ENCODE measurements at regions not wholly inside any gene's neighbourhood (a gene's known extent, or its start where the extent isn't known, plus 50 kb on each side); places are given as distances from the start of the nearest gene placed in this dataset.
"Not testable (repeated sequence)": the region's sequence is repeated elsewhere in the genome, so short reads cannot be mapped to it uniquely, and the experiment has no call there.

- no peaks in the 10 kb centered on the region; the same call in 1 of the 2 replicates for H3K9me3 ChIP-seq
- H3K36me3 ChIP-seq = no peaks in the 10 kb centered on the region
- no peak for TF ChIP-seq Cebpa-rat (IDR thresholded peaks at IDR 0.05)
- no peak overlapping the region for H3K4me3 ChIP-seq
- H4K20me1 ChIP-seq = no peaks in the 10 kb centered on the region
- no peaks in the 10 kb centered on the region for H3K27me3 ChIP-seq
- no peak overlapping the region for H3K4me2 ChIP-seq
- no peaks in the 10 kb centered on the region for H3K4me1 ChIP-seq
- H3K9ac ChIP-seq = no peak overlapping the region
- no peak overlapping the region for H3K27ac ChIP-seq
These were observed 123.2 kb upstream of the IRAK1BP1 start for GRCh38 chr6:78744144-78744543.

GRCh38 chr6:78746457-78746856 is 120.9 kb upstream of the IRAK1BP1 start:
- no peak overlapping the region for H3K4me2 ChIP-seq
- no peaks in the 10 kb centered on the region; the same call in 1 of the 2 replicates for H3K9me3 ChIP-seq
- H3K36me3 ChIP-seq = no peaks in the 10 kb centered on the region
- TF ChIP-seq Cebpa-rat (IDR thresholded peaks at IDR 0.05) = no peak
- no peaks in the 10 kb centered on the region for H3K27me3 ChIP-seq
- H3K27ac ChIP-seq = no peak overlapping the region
- H3K4me3 ChIP-seq = no peak overlapping the region
- no peak overlapping the region for H3K9ac ChIP-seq
- H4K20me1 ChIP-seq = no peaks in the 10 kb centered on the region
- no peaks in the 10 kb centered on the region for H3K4me1 ChIP-seq

- H3K4me2 ChIP-seq = no peak overlapping the region
- H3K9me3 ChIP-seq = no peaks in the 10 kb centered on the region; the same call in 1 of the 2 replicates
- H3K4me3 ChIP-seq = no peak overlapping the region
- H3K4me1 ChIP-seq = no peaks in the 10 kb centered on the region
- TF ChIP-seq Cebpa-rat (IDR thresholded peaks at IDR 0.05) = no peak
- no peak overlapping the region for H3K27ac ChIP-seq
- H3K36me3 ChIP-seq = no peaks in the 10 kb centered on the region
- H4K20me1 ChIP-seq = no peaks in the 10 kb centered on the region
- H3K9ac ChIP-seq = no peak overlapping the region
- no peaks in the 10 kb centered on the region for H3K27me3 ChIP-seq
These were observed 118.0 kb upstream of the IRAK1BP1 start for GRCh38 chr6:78749326-78749725.

- H3K9ac ChIP-seq, H3K4me2 ChIP-seq, H4K20me1 ChIP-seq, H3K4me3 ChIP-seq, H3K27me3 ChIP-seq, H3K9me3 ChIP-seq, H3K27ac ChIP-seq, H3K4me1 ChIP-seq, H3K36me3 ChIP-seq: not testable (repeated sequence)
These were observed 109.0 kb upstream of the IRAK1BP1 start for GRCh38 chr6:78758297-78758798.

- Histone ChIP-seq H3K4me3 (no peak overlapping the region), H4K20me1 (no peaks in the 10 kb centered on the region), H3K9me3 (no peaks in the 10 kb centered on the region), H3K4me2 (no peak overlapping the region), H3K27me3 (no peaks in the 10 kb centered on the region), H3K27ac (no peak overlapping the region), H3K9ac (no peak overlapping the region), H3K36me3 (no peaks in the 10 kb centered on the region), H3K4me1 (no peaks in the 10 kb centered on the region)
- TF ChIP-seq Cebpa-rat (IDR thresholded peaks at IDR 0.05) = no peak
These were observed 99.1 kb upstream of the IRAK1BP1 start for GRCh38 chr6:78768271-78768670.

- H3K9ac ChIP-seq = no peak overlapping the region
- no peak overlapping the region for H3K4me3 ChIP-seq
- H3K36me3 ChIP-seq = no peaks in the 10 kb centered on the region
- no peak overlapping the region for H3K27ac ChIP-seq
- H3K4me1 ChIP-seq = no peaks in the 10 kb centered on the region
- H3K4me2 ChIP-seq = no peak overlapping the region
- no peaks in the 10 kb centered on the region for H3K27me3 ChIP-seq
- H4K20me1 ChIP-seq = no peaks in the 10 kb centered on the region
- no peak for TF ChIP-seq Cebpa-rat (IDR thresholded peaks at IDR 0.05)
- H3K9me3 ChIP-seq = no peaks in the 10 kb centered on the region
These were observed 96.6 kb upstream of the IRAK1BP1 start for GRCh38 chr6:78770765-78771164.

- no peak overlapping the region for H3K4me2 ChIP-seq
- H3K27ac ChIP-seq = no peak overlapping the region
- no peak overlapping the region for H3K9ac ChIP-seq
- no peaks in the 10 kb centered on the region for H4K20me1 ChIP-seq
- no peaks in the 10 kb centered on the region for H3K27me3 ChIP-seq
- H3K4me3 ChIP-seq = no peak overlapping the region
- no peak for TF ChIP-seq Cebpa-rat (IDR thresholded peaks at IDR 0.05)
- H3K4me1 ChIP-seq = no peaks in the 10 kb centered on the region
- H3K36me3 ChIP-seq = no peaks in the 10 kb centered on the region
- H3K9me3 ChIP-seq = no peaks in the 10 kb centered on the region
These were observed 95.8 kb upstream of the IRAK1BP1 start for GRCh38 chr6:78771586-78771985.

GRCh38 chr6:78781001-78781400 is 86.3 kb upstream of the IRAK1BP1 start:
- no peaks in the 10 kb centered on the region for H3K4me1 ChIP-seq
- no peak overlapping the region for H3K9ac ChIP-seq
- TF ChIP-seq Cebpa-rat (IDR thresholded peaks at IDR 0.05) = no peak
- H3K36me3 ChIP-seq = no peaks in the 10 kb centered on the region
- H3K4me2 ChIP-seq = no peak overlapping the region
- no peaks in the 10 kb centered on the region for H3K27me3 ChIP-seq
- H4K20me1 ChIP-seq = no peaks in the 10 kb centered on the region
- H3K9me3 ChIP-seq = no peaks in the 10 kb centered on the region
- H3K27ac ChIP-seq = no peak overlapping the region
- no peak overlapping the region for H3K4me3 ChIP-seq

- H3K4me3 ChIP-seq, H3K9me3 ChIP-seq, H3K36me3 ChIP-seq, H3K27me3 ChIP-seq, H3K27ac ChIP-seq, H3K9ac ChIP-seq, H3K4me1 ChIP-seq, H3K4me2 ChIP-seq, H4K20me1 ChIP-seq: not testable (repeated sequence)
These were observed 84.0 kb upstream of the IRAK1BP1 start for GRCh38 chr6:78783366-78783765.

- no peak overlapping the region for H3K27ac ChIP-seq
- no peaks in the 10 kb centered on the region for H3K36me3 ChIP-seq
- no peaks in the 10 kb centered on the region for H3K27me3 ChIP-seq
- no peak overlapping the region for H3K4me3 ChIP-seq
- H4K20me1 ChIP-seq = no peaks in the 10 kb centered on the region
- H3K4me1 ChIP-seq = no peaks in the 10 kb centered on the region
- no peaks in the 10 kb centered on the region for H3K9me3 ChIP-seq
- no peak overlapping the region for H3K9ac ChIP-seq
- TF ChIP-seq Cebpa-rat (IDR thresholded peaks at IDR 0.05) = no peak
- H3K4me2 ChIP-seq = no peak overlapping the region
These were observed 70.1 kb upstream of the IRAK1BP1 start for GRCh38 chr6:78797270-78797669.

- Histone ChIP-seq H3K27me3 (no peaks in the 10 kb centered on the region), H3K36me3 (no peaks in the 10 kb centered on the region), H3K9ac (no peak overlapping the region), H3K4me1 (no peaks in the 10 kb centered on the region), H3K4me3 (no peak overlapping the region), H3K9me3 (no peaks in the 10 kb centered on the region), H3K4me2 (no peak overlapping the region), H3K27ac (no peak overlapping the region), H4K20me1 (no peaks in the 10 kb centered on the region)
- no peak for TF ChIP-seq Cebpa-rat (IDR thresholded peaks at IDR 0.05)
These were observed 67.7 kb upstream of the IRAK1BP1 start for GRCh38 chr6:78799682-78800081.

GRCh38 chr6:78806792-78807191 is 60.6 kb upstream of the IRAK1BP1 start:
- H3K4me1 ChIP-seq, H3K4me2 ChIP-seq, H3K27ac ChIP-seq, H3K27me3 ChIP-seq, H3K4me3 ChIP-seq, H4K20me1 ChIP-seq, H3K9me3 ChIP-seq, H3K36me3 ChIP-seq, H3K9ac ChIP-seq: not testable (repeated sequence)

- not testable (repeated sequence) for H3K9me3 ChIP-seq, H3K27me3 ChIP-seq, H4K20me1 ChIP-seq, H3K27ac ChIP-seq, H3K36me3 ChIP-seq, H3K9ac ChIP-seq, H3K4me2 ChIP-seq, H3K4me1 ChIP-seq, H3K4me3 ChIP-seq
These were observed 59.5 kb upstream of the IRAK1BP1 start for GRCh38 chr6:78807655-78808355.
